ENCODE measurements at regions not wholly inside any gene's neighbourhood (a gene's known extent, or its start where the extent isn't known, plus 50 kb on each side); places are given as distances from the start of the nearest gene placed in this dataset.
"Not testable (repeated sequence)": the region's sequence is repeated elsewhere in the genome, so short reads cannot be mapped to it uniquely, and the experiment has no call there.

DNA sequence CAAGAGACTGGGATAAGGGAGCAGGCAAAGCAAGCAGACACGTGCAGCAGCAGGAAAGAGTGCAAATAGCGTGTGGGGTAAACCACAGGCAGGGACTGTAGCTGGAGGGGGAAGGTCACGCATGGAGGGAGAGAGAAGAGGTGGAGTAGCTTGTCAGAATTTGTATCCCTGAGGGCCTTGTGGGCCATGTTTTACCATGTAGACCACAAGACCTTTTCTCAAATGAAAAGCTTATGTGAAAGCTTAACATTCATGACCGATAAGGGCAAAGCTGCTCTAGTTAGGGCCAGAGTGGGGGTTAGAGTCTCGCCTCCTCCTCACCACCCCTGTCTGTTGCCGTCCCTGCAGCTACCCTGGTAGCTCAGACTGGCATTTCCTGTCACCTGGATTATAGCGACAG is 152.9 kb upstream of the E2F7 start:
- no peaks in the 10 kb centered on the region for H3K79me2 ChIP-seq (ENCODE audit: low read length)
- no peaks in the 10 kb centered on the region for H3K4me1 ChIP-seq (ENCODE audit: low read length)
- no peak overlapping the region for H3K27ac ChIP-seq (ENCODE audit: low read length)
- no peak overlapping the region for H2AFZ ChIP-seq (ENCODE audit: low read depth, low read length)
- no peak overlapping the region for H3K4me2 ChIP-seq (ENCODE audit: low read length)
- TF ChIP-seq, protein P1, sequence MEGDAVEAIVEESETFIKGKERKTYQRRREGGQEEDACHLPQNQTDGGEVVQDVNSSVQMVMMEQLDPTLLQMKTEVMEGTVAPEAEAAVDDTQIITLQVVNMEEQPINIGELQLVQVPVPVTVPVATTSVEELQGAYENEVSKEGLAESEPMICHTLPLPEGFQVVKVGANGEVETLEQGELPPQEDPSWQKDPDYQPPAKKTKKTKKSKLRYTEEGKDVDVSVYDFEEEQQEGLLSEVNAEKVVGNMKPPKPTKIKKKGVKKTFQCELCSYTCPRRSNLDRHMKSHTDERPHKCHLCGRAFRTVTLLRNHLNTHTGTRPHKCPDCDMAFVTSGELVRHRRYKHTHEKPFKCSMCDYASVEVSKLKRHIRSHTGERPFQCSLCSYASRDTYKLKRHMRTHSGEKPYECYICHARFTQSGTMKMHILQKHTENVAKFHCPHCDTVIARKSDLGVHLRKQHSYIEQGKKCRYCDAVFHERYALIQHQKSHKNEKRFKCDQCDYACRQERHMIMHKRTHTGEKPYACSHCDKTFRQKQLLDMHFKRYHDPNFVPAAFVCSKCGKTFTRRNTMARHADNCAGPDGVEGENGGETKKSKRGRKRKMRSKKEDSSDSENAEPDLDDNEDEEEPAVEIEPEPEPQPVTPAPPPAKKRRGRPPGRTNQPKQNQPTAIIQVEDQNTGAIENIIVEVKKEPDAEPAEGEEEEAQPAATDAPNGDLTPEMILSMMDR (IDR thresholded peaks at IDR 0.05; ENCODE audit: low read depth, low read length) = no peak
- TF ChIP-seq EZH2phosphoT487 (IDR thresholded peaks at IDR 0.05; ENCODE audit: low read depth) = no peak
- H3K9ac ChIP-seq (ENCODE audit: low read length) = no peak overlapping the region
- no peaks in the 10 kb centered on the region for H3K9me3 ChIP-seq (ENCODE audit: insufficient read depth, low read length)
- no peaks in the 10 kb centered on the region for H3K27me3 ChIP-seq (ENCODE audit: low read depth, low read length)
- H4K20me1 ChIP-seq (ENCODE audit: insufficient read depth, low read length) = no peaks in the 10 kb centered on the region
- no peaks in the 10 kb centered on the region for H3K36me3 ChIP-seq (replicated peaks; ENCODE audit: low read depth, low read length)
- H3K4me3 ChIP-seq (ENCODE audit: low read length) = no peak overlapping the region

DNA sequence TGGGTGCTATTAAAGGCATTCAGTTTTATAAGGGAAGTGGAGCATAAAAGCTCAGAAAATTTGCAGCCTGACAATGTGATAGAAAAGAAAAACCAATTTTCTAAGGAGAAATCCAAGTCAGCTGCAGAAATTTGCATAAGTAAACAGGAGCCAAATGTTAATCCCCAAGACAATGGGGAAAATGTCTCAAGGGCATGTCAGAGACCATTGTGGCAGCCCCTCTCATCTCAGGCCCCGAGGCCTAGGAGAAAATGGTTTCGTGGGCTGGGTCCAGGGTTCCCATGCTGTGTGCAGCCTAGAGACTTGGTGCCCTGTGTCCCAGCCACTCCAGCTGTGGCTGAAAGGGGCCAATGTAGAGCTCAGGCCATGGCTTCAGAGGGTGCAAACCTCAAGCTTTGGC is 150.8 kb upstream of the E2F7 start:
- H3K27me3 ChIP-seq (ENCODE audit: low read depth, low read length); H4K20me1 ChIP-seq (ENCODE audit: insufficient read depth, low read length); H3K4me1 ChIP-seq (ENCODE audit: low read length); H3K9ac ChIP-seq (ENCODE audit: low read length); H3K4me2 ChIP-seq (ENCODE audit: low read length); H2AFZ ChIP-seq (ENCODE audit: low read depth, low read length); H3K36me3 ChIP-seq (replicated peaks; ENCODE audit: low read depth, low read length); H3K79me2 ChIP-seq (ENCODE audit: low read length); H3K4me3 ChIP-seq (ENCODE audit: low read length); H3K27ac ChIP-seq (ENCODE audit: low read length); H3K9me3 ChIP-seq (ENCODE audit: insufficient read depth, low read length): not testable (repeated sequence)

DNA sequence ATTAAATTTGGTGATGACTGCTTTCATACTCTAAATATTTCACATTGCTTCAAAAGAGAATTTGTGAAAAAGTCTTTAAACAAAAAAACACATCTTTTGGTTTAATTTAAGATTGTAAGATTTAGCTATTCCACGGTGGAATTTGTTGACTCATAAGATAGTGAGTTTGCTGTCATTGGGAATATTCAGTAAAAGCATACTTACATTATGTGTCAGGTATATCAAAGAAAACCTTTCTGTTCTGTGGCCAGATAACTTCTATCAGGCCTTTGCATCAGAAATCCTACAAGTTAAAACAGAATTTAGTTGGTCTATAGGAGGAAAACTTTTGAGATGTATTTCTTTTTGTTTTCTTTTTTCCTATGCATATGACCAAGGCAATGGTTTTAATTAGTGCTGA is 148.8 kb upstream of the E2F7 start:
- no peak for TF ChIP-seq EZH2phosphoT487 (IDR thresholded peaks at IDR 0.05; ENCODE audit: low read depth)
- TF ChIP-seq, protein P1 (IDR thresholded peaks at IDR 0.05; ENCODE audit: low read depth, low read length) = no peak
- Histone ChIP-seq H3K4me2 (ENCODE audit: low read length) (no peak overlapping the region), H3K27ac (ENCODE audit: low read length) (no peak overlapping the region)

DNA sequence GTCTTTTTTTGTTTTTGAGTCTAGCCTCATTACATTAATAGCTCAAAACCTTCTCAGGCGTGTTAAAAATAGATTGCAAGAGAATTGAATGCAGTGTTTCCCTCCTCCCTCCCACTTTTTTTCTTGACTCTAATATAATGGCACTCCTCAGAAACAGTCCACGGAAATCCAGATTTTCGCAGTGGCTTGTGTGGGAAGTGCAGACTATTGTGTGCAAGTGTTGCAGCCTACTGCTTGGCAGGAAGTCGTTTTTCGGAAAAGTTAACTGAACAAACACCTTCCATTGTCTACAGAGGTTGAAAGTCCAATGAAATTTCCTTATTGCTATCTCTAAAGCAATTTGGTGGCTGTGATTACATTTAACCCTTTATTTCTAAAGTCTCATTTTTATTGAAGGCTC is 147.9 kb upstream of the E2F7 start:
- no peak overlapping the region for H3K4me3 ChIP-seq (ENCODE audit: low read length)

More for the DNA sequence above, 148.8 kb upstream of the E2F7 start:
- Histone ChIP-seq H4K20me1 (ENCODE audit: insufficient read depth, low read length) (no peaks in the 10 kb centered on the region), H3K9me3 (ENCODE audit: insufficient read depth, low read length) (no peaks in the 10 kb centered on the region), H3K4me1 (ENCODE audit: low read length) (no peaks in the 10 kb centered on the region), H3K4me3 (ENCODE audit: low read length) (no peak overlapping the region), H3K79me2 (ENCODE audit: low read length) (no peaks in the 10 kb centered on the region), H3K9ac (ENCODE audit: low read length) (no peak overlapping the region), H3K36me3 (replicated peaks; ENCODE audit: low read depth, low read length) (no peaks in the 10 kb centered on the region), H2AFZ (ENCODE audit: low read depth, low read length) (no peak overlapping the region), H3K27me3 (ENCODE audit: low read depth, low read length) (no peaks in the 10 kb centered on the region)

More for the DNA sequence above, 147.9 kb upstream of the E2F7 start:
- H3K27me3 ChIP-seq (ENCODE audit: low read depth, low read length) = no peaks in the 10 kb centered on the region
- H3K79me2 ChIP-seq (ENCODE audit: low read length) = no peaks in the 10 kb centered on the region
- H3K4me1 ChIP-seq (ENCODE audit: low read length) = no peaks in the 10 kb centered on the region
- H2AFZ ChIP-seq (ENCODE audit: low read depth, low read length) = no peak overlapping the region
- H3K36me3 ChIP-seq (replicated peaks; ENCODE audit: low read depth, low read length) = no peaks in the 10 kb centered on the region
- H4K20me1 ChIP-seq (ENCODE audit: insufficient read depth, low read length) = no peaks in the 10 kb centered on the region
- H3K9me3 ChIP-seq (ENCODE audit: insufficient read depth, low read length) = no peaks in the 10 kb centered on the region
- TF ChIP-seq, protein P1 (IDR thresholded peaks at IDR 0.05; ENCODE audit: low read depth, low read length) = no peak
- TF ChIP-seq EZH2phosphoT487 (IDR thresholded peaks at IDR 0.05; ENCODE audit: low read depth) = no peak
- H3K4me2 ChIP-seq (ENCODE audit: low read length) = no peak overlapping the region
- H3K27ac ChIP-seq (ENCODE audit: low read length) = no peak overlapping the region
- H3K9ac ChIP-seq (ENCODE audit: low read length) = no peak overlapping the region
